Endothelial cell of umbilical vein (primary cell): ENCODE measurements at regions not wholly inside any gene's neighbourhood (a gene's known extent, or its start where the extent isn't known, plus 50 kb on each side); places are given as distances from the start of the nearest gene placed in this dataset.

Source experiments
- CTCF ChIP-seq, 2 donors: IDR thresholded peaks; 1 replicate in 1 of 2; 2 replicates in 1 of 2; pipeline ENCODE4 v1.5.1; 2011; ENCODE audit warnings: low read length in 2 of 2, mild to moderate bottlenecking in 2 of 2, moderate library complexity in 2 of 2, control low read depth in 1 of 2, inconsistent platforms in 1 of 2, low read depth in 1 of 2; ENCODE audit not compliant: insufficient read depth in 1 of 2; ENCODE audit errors: extremely low read depth in 1 of 2
- EZH2 ChIP-seq: IDR thresholded peaks from 2 replicates; pipeline ENCODE4 v1.6.1; 2012; ENCODE audit warnings: borderline replicate concordance, low read depth, mild to moderate bottlenecking, moderate library complexity, low read length, inconsistent platforms; ENCODE audit not compliant: severe bottlenecking
- JUN ChIP-seq: IDR thresholded peaks from 2 replicates; pipeline ENCODE4 v1.6.1; 2011; ENCODE audit warnings: borderline replicate concordance, low read depth; ENCODE audit not compliant: insufficient read length, insufficient read depth
- MYC ChIP-seq: IDR thresholded peaks from one replicate; pipeline ENCODE4 v1.6.1; 2011; ENCODE audit warnings: mild to moderate bottlenecking, low read depth, low read length
- POLR2A ChIP-seq: IDR thresholded peaks from 2 replicates; pipeline ENCODE4 v1.6.1; 2012; ENCODE audit warnings: low read depth, mild to moderate bottlenecking, control low read depth, low read length
- POLR2AphosphoS5 ChIP-seq: IDR thresholded peaks from 2 replicates; pipeline ENCODE4 v1.6.1; 2012; ENCODE audit warnings: low read depth, mild to moderate bottlenecking, control low read depth, low read length, moderate library complexity; ENCODE audit not compliant: insufficient read depth
- TF ChIP-seq, protein P1 (sequence below): IDR thresholded peaks from 2 replicates; pipeline ENCODE4 v1.6.1; 2011; ENCODE audit not compliant: insufficient read depth, insufficient read length

- TF ChIP-seq POLR2A (peak; percentile 0), CTCF (IDR thresholded peaks at IDR 0.05; ENCODE audit: extremely low read depth in 1 of 2, insufficient read depth in 1 of 2, low read depth in 1 of 2, low read length in 2 of 2) (no peak), JUN (peak; percentile 26), POLR2AphosphoS5 (peak; percentile 39), MYC (no peak), EZH2 (no peak)
- TF ChIP-seq, protein P1, sequence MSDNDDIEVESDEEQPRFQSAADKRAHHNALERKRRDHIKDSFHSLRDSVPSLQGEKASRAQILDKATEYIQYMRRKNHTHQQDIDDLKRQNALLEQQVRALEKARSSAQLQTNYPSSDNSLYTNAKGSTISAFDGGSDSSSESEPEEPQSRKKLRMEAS, result no peak
Observed at GRCh38 chr1:94322696-94323095, 85.3 kb upstream of the ARHGAP29 start.
